ENCODE measurements at regions not wholly inside any gene's neighbourhood (a gene's known extent, or its start where the extent isn't known, plus 50 kb on each side); places are given as distances from the start of the nearest gene placed in this dataset.

DNA sequence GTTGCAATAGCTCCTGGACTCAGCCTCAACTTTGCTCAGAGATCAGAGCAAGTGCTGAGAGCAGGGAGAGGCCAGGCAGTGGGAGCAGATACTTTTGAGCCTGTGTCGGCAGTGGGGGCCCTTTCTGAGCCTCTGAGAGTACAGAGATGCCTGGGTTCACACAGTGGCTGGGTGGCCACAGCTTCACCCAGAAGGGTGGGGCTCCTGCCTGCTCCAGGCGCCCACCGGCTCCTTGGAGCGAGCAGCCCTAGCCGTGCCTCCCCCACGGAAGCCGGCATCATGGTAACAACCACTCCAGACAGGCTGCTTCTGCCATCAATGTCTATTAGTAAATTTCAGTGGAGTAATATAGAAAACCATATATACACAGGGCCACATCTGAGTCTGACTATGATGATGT, 619.2 kb upstream of the SETBP1 start:
- TF ChIP-seq MYC (IDR thresholded peaks at IDR 0.05; ENCODE audit: low read depth, low read length) (no peak), POLR2A (IDR thresholded peaks at IDR 0.05; ENCODE audit: extremely low read depth, insufficient read length) (no peak)
- TF ChIP-seq, protein P1, sequence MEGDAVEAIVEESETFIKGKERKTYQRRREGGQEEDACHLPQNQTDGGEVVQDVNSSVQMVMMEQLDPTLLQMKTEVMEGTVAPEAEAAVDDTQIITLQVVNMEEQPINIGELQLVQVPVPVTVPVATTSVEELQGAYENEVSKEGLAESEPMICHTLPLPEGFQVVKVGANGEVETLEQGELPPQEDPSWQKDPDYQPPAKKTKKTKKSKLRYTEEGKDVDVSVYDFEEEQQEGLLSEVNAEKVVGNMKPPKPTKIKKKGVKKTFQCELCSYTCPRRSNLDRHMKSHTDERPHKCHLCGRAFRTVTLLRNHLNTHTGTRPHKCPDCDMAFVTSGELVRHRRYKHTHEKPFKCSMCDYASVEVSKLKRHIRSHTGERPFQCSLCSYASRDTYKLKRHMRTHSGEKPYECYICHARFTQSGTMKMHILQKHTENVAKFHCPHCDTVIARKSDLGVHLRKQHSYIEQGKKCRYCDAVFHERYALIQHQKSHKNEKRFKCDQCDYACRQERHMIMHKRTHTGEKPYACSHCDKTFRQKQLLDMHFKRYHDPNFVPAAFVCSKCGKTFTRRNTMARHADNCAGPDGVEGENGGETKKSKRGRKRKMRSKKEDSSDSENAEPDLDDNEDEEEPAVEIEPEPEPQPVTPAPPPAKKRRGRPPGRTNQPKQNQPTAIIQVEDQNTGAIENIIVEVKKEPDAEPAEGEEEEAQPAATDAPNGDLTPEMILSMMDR (IDR thresholded peaks at IDR 0.05; ENCODE audit: low read depth, low read length) = no peak
- TF ChIP-seq, protein P2, sequence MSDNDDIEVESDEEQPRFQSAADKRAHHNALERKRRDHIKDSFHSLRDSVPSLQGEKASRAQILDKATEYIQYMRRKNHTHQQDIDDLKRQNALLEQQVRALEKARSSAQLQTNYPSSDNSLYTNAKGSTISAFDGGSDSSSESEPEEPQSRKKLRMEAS (IDR thresholded peaks at IDR 0.05; ENCODE audit: low read depth, low read length) = no peak
- DNase-seq (ENCODE audit: low read depth) = no peak
- no peak overlapping the region for H3K4me3 ChIP-seq (ENCODE audit: low read depth, low read length)

DNA sequence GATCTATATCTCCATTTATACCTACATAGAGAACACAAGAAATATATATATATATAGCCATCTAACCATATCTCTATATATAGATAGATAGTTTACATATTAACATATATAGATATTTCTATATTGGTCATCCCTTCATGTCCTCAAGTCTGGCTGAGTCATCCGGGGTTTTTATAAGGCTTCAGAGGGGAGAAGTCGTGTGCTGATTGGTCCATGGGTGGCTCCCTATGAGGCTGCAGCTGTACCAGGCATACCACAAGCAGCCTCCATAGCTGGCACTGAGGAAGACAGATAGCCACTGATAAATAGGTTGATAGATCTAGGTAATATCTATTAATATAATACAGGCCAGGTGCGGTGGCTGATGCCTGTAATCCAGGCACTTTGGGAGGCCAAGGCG, 618.3 kb upstream of the SETBP1 start:
- no peak overlapping the region for H3K4me3 ChIP-seq (ENCODE audit: low read depth, low read length)
- TF ChIP-seq POLR2A (IDR thresholded peaks at IDR 0.05; ENCODE audit: extremely low read depth, insufficient read length) (no peak), MYC (IDR thresholded peaks at IDR 0.05; ENCODE audit: low read depth, low read length) (no peak)
- TF ChIP-seq, protein P2 (IDR thresholded peaks at IDR 0.05; ENCODE audit: low read depth, low read length) = no peak
- TF ChIP-seq, protein P1 (IDR thresholded peaks at IDR 0.05; ENCODE audit: low read depth, low read length) = no peak
- no peak for DNase-seq (ENCODE audit: low read depth)

DNA sequence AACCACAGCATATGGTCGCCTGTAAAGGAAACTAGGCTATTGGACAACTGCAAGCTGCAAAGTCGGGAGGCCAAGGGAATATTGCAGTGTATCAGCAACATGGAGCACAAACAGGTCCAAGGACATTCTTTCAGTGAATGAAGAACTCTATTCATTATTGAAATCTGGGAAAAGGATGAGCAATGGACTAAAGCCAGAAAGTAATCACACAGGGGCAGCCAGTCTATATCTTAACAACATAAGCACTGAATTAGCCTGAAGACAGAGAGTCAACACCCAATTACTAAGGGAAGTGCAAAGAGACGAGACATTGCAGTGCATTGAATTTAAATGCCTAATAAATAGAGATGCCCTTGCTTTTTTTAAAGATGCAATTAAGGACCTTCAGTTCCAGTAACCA, 615.5 kb upstream of the SETBP1 start:
- DNase-seq (ENCODE audit: low read depth) = no peak
- TF ChIP-seq, protein P1 (IDR thresholded peaks at IDR 0.05; ENCODE audit: low read depth, low read length) = no peak
- TF ChIP-seq MYC (IDR thresholded peaks at IDR 0.05; ENCODE audit: low read depth, low read length) (no peak), POLR2A (IDR thresholded peaks at IDR 0.05; ENCODE audit: extremely low read depth, insufficient read length) (no peak)
- TF ChIP-seq, protein P2 (IDR thresholded peaks at IDR 0.05; ENCODE audit: low read depth, low read length) = no peak
- no peak overlapping the region for H3K4me3 ChIP-seq (ENCODE audit: low read depth, low read length)

DNA sequence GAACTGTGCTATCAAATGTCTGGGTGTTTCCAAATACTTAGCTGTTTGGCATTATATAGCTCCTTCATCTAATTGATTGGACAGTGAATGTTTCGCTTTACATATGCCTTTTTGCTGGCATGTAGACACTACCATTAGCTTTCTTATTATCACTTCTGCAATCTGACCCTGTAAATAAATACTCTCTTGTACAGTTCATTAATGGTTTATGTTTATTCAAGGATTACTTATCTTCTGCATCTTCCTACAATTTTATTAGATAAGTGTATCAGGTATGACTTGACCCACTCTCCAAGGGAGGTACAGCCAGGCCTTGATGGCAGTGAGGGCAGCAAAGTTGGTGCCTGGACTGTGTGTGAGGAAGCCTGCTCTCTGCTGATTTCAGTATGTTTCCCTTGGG, 614.1 kb upstream of the SETBP1 start:
- no peak overlapping the region for H3K4me3 ChIP-seq (ENCODE audit: low read depth, low read length)
- no peak for DNase-seq (ENCODE audit: low read depth)
- TF ChIP-seq, protein P1 (IDR thresholded peaks at IDR 0.05; ENCODE audit: low read depth, low read length) = no peak
- TF ChIP-seq, protein P2 (IDR thresholded peaks at IDR 0.05; ENCODE audit: low read depth, low read length) = no peak
- TF ChIP-seq POLR2A (IDR thresholded peaks at IDR 0.05; ENCODE audit: extremely low read depth, insufficient read length) = no peak

DNA sequence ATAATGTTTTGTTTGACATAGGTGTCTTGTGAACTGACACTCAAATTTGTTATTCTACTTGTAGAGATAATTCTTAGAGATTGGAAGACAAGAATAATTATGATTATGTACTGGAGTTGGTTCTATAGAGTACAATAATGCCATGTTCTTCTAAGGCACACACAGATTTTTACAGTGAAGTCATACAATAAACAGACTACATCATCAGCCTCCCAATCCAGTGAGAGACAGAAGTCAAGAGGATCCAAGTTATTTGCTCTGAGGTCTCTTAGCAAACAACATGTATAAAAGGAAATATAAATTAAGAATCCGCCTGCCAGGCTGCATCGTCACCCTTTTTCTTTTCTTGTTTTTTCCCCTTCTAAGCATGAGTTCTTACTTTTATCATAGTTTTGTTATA, 613.5 kb upstream of the SETBP1 start:
- no peak for DNase-seq (ENCODE audit: low read depth)
- TF ChIP-seq POLR2A (IDR thresholded peaks at IDR 0.05; ENCODE audit: extremely low read depth, insufficient read length) = no peak
- TF ChIP-seq MYC (IDR thresholded peaks at IDR 0.05; ENCODE audit: low read depth, low read length) = no peak

DNA sequence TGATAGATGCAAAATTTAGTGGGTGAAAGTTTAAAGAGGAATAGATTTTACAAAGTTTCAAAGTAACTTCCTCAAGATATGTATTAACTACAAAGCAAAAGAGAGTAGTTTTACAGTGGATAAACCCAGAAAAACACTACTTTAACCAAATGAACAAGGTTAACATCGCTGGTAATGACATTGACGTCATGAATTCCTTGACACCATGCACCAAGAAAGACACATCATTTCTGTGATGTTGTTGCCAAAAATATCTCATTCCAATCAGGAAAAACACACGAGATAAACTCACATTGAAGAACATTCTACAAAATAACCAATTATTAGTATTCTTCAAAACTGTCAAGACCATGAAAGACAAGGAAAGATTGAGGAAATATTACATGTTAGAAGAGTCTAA, 605.6 kb upstream of the SETBP1 start:
- no peak overlapping the region for H3K4me3 ChIP-seq (ENCODE audit: low read depth, low read length)
- TF ChIP-seq, protein P1 (IDR thresholded peaks at IDR 0.05; ENCODE audit: low read depth, low read length) = no peak
- TF ChIP-seq, protein P2 (IDR thresholded peaks at IDR 0.05; ENCODE audit: low read depth, low read length) = no peak
- TF ChIP-seq POLR2A (IDR thresholded peaks at IDR 0.05; ENCODE audit: extremely low read depth, insufficient read length) = no peak
- no peak for TF ChIP-seq MYC (IDR thresholded peaks at IDR 0.05; ENCODE audit: low read depth, low read length)
- DNase-seq (ENCODE audit: low read depth) = no peak

More for the DNA sequence above, 613.5 kb upstream of the SETBP1 start:
- no peak overlapping the region for H3K4me3 ChIP-seq (ENCODE audit: low read depth, low read length)
